Kidney (tissue), 13 donors: ENCODE measurements at regions not wholly inside any gene's neighbourhood (a gene's known extent, or its start where the extent isn't known, plus 50 kb on each side); places are given as distances from the start of the nearest gene placed in this dataset.
"Not testable (repeated sequence)": the region's sequence is repeated elsewhere in the genome, so short reads cannot be mapped to it uniquely, and the experiment has no call there.

Source experiments
- DNase-seq, 5 donors: peaks; one replicate each; pipeline ENCODE4 v3.0.0-alpha.2; 2013 to 2020
- FAIRE-seq: peaks from 2 replicates; lab custom pipeline; 2012; peaks lifted over from hg19 to GRCh38; lab: Jason Lieb, UNC
- H3K27ac ChIP-seq, 2 donors: one replicate each; pipeline ENCODE4 v1.7.0; 2013; ENCODE audit warnings: low read depth in 2 of 2, low read length in 2 of 2, inconsistent platforms in 1 of 2
- H3K27me3 ChIP-seq: one replicate; pipeline ENCODE4 v1.7.1; 2013; ENCODE audit warnings: low read length, inconsistent platforms; ENCODE audit not compliant: control insufficient read depth, insufficient read depth
- H3K36me3 ChIP-seq, 3 donors: one replicate each; pipeline versions ENCODE4 v1.7.0 to v1.7.1; 2013; ENCODE audit warnings: low read length in 3 of 3, control low read depth in 1 of 3, inconsistent platforms in 1 of 3; ENCODE audit not compliant: insufficient read depth in 3 of 3, control insufficient read depth in 2 of 3
- H3K4me1 ChIP-seq, 3 donors: one replicate each; pipeline versions ENCODE4 v1.7.0 to v1.7.1; 2013; ENCODE audit warnings: low read length in 3 of 3, inconsistent platforms in 1 of 3, low read depth in 1 of 3; ENCODE audit not compliant: control insufficient read depth in 2 of 3, insufficient read depth in 2 of 3
- H3K4me3 ChIP-seq, 3 donors: one replicate each; pipeline versions ENCODE4 v1.7.0 to v1.8.1; 2013; ENCODE audit warnings: low read length in 3 of 3, control low read depth in 1 of 3, inconsistent platforms in 1 of 3
- H3K9ac ChIP-seq, 3 donors: one replicate each; pipeline versions ENCODE4 v1.7.0 to v1.7.1; 2013; ENCODE audit warnings: low read length in 3 of 3, control low read depth in 1 of 3, inconsistent platforms in 1 of 3
- H3K9me3 ChIP-seq, 3 donors: one replicate each; pipeline versions ENCODE4 v1.7.0 to v1.7.1; 2013; ENCODE audit warnings: low read length in 3 of 3, control low read depth in 1 of 3, inconsistent platforms in 1 of 3; ENCODE audit not compliant: control insufficient read depth in 2 of 3, insufficient read depth in 1 of 3
- intact Hi-C: fragments of 100-400 bp; cut with DNase I; formaldehyde crosslinking; loops from one replicate; pipeline ENCODE4 v1.11.1; 2022
- TF ChIP-seq, protein P1 (sequence below): IDR thresholded peaks from 3 replicates; pipeline ENCODE4 v1.5.1; 2012; ENCODE audit warnings: mild to moderate bottlenecking, moderate library complexity, borderline replicate concordance; ENCODE audit not compliant: insufficient read depth; ENCODE audit errors: extremely low read depth
- donor health status: control.
- donor health status: control.
- donor health status: control.
- donor health status: control.
- donor health status: control.
- donor health status: DM: yes; HTN: yes; CAD: no.
- donor health status: Normal renal cell carcinoma (clear cell type).

DNA sequence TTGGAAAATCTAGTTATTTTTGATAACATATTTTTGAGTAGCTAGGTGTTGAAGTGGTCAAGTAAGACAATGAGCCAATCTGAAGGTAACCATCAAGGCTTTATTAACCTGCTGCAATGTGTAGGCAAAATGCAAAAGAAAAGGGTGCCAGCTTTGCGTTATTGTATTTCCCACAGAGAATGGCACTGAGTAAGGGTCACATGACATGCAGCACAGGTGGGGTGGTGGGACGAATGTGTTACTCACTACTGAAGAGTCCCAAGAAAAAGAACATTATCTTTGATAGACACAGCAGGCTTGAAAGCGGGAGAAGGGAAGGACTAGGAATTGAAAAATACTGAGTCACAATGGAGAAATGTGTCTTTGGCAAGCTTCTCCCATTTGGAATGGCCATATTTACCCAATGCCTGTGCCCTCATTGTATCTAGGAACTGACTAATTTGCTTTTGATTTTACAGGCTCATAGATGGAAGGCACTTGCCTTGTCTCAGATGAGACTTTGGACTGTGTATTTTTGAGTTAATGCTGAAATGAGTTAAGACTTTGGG lies 898.6 kb upstream of the POT1 start:
- intact Hi-C loops, result no loop called here
- Histone ChIP-seq H3K4me3 (no peak overlapping the region), H3K9ac (no peak overlapping the region), H3K4me1 (no peaks in the 10 kb centered on the region), H3K27me3 (no peaks in the 10 kb centered on the region), H3K36me3 (no peaks in the 10 kb centered on the region), H3K9me3 (no peaks in the 10 kb centered on the region), H3K27ac (no peak overlapping the region)
- no peak for FAIRE-seq
- TF ChIP-seq, protein P1, sequence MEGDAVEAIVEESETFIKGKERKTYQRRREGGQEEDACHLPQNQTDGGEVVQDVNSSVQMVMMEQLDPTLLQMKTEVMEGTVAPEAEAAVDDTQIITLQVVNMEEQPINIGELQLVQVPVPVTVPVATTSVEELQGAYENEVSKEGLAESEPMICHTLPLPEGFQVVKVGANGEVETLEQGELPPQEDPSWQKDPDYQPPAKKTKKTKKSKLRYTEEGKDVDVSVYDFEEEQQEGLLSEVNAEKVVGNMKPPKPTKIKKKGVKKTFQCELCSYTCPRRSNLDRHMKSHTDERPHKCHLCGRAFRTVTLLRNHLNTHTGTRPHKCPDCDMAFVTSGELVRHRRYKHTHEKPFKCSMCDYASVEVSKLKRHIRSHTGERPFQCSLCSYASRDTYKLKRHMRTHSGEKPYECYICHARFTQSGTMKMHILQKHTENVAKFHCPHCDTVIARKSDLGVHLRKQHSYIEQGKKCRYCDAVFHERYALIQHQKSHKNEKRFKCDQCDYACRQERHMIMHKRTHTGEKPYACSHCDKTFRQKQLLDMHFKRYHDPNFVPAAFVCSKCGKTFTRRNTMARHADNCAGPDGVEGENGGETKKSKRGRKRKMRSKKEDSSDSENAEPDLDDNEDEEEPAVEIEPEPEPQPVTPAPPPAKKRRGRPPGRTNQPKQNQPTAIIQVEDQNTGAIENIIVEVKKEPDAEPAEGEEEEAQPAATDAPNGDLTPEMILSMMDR, result no peak
- DNase-seq, result no peak

DNA sequence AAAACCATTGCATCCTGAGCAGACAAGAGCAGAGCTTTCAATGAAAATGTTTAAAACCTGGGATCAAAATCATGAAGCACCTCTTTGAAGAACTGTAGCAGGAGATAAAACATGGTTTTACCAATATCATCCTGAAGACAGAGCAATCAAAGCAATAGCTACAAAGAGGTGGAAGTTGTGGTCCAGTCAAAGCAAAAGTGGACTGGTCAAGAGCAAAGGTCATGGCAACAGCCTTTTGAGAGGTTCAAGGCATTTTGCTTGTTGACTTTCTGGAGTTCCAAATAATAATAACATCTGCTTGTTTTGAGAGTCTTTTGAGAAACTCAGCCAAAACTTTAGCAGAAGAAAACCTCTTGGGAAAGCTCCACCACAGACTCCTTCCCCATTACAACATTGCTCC lies 893.9 kb upstream of the POT1 start:
- FAIRE-seq, result no peak
- Histone ChIP-seq H3K9ac (no peak overlapping the region), H3K27me3 (no peaks in the 10 kb centered on the region), H3K4me1 (no peaks in the 10 kb centered on the region), H3K4me3 (no peak overlapping the region), H3K27ac (no peak overlapping the region), H3K36me3 (no peaks in the 10 kb centered on the region), H3K9me3 (no peaks in the 10 kb centered on the region)
- intact Hi-C loops, result no loop called here
- TF ChIP-seq, protein P1, result no peak
- no peak for DNase-seq

DNA sequence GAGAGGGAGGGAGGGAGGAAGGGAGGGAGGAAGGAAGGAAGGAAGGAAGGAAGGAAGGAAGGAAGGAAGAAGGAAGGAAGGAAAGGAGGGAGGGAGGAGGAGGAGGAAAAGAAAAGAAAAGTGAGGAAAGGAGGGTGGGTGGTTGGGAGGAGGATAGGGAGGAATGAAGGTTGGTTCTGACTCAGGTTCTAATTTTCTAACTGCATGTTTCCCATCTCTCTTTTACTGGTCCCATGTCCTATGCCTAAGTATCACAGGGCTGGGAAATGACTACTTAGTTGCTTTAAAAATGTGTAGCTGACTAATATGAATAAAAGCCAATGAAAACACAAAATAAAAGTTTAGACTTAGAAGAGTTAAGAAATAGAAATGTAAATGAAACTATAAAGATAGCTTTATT lies 890.9 kb upstream of the POT1 start:
- TF ChIP-seq, protein P1, result no peak
- no peaks in the 10 kb centered on the region for H3K9me3 ChIP-seq
- H3K27me3 ChIP-seq, result no peaks in the 10 kb centered on the region
- H3K9ac ChIP-seq, result no peak overlapping the region
- no peak overlapping the region for H3K4me3 ChIP-seq
- H3K36me3 ChIP-seq, result no peaks in the 10 kb centered on the region
- H3K27ac ChIP-seq, result no peak overlapping the region
- H3K4me1 ChIP-seq, result no peaks in the 10 kb centered on the region
- DNase-seq, result no peak
- intact Hi-C loops, result no loop called here
- FAIRE-seq, result no peak

DNA sequence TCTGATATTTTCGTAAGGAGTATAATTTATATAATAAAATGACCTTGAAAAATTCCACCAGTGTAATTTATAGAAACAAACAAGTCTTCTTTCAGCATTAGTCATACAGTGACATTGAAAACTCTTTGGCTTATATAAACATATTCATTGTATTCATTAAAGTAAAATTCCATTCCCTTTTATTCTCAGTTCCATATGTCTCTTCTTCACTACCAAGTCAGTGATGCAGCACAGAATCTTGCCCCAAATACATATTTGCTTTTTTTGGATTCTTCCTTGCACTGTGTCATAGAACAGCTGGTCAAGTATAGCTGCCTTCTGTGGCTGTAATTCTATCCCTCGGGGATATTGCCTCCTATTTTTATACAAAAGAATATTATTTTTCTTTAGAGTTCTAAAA lies 884.5 kb upstream of the POT1 start:
- intact Hi-C loops, result no loop called here
- DNase-seq, result no peak

DNA sequence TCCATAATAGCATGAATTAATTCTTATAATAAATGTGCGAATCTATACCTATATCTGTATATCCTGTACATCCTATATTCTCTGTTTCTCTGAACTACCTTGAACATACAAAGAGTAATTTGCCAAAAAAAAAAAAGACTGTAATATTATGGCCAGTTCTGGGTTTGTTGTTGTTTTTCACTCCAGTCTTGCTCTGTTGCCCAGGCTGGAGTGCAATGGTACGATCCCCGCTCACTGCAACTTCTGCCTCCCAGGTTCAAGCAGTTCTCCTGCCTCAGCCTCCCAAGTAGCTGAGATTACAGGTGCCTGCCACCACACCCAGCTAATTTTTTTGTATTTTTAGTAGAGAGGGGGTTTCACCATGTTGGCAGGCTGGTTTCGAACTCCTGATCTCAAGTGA lies 876.9 kb upstream of the POT1 start:
- H3K27ac ChIP-seq, H3K36me3 ChIP-seq, FAIRE-seq, H3K4me3 ChIP-seq, H3K9ac ChIP-seq, H3K9me3 ChIP-seq, H3K27me3 ChIP-seq, H3K4me1 ChIP-seq, intact Hi-C loops: not testable (repeated sequence)
- peak in 1 of 5 donors; percentile 67 for DNase-seq

More for the DNA sequence above, 884.5 kb upstream of the POT1 start:
- H3K4me3 ChIP-seq, result no peak overlapping the region
- no peaks in the 10 kb centered on the region for H3K9me3 ChIP-seq
- TF ChIP-seq, protein P1, result no peak
- H3K4me1 ChIP-seq, result no peaks in the 10 kb centered on the region
- no peak overlapping the region for H3K9ac ChIP-seq
- H3K27me3 ChIP-seq, result no peaks in the 10 kb centered on the region
- FAIRE-seq, result no peak
- no peaks in the 10 kb centered on the region for H3K36me3 ChIP-seq
- no peak overlapping the region for H3K27ac ChIP-seq
